Islet of Langerhans (tissue), 1 donor: ENCODE measurements at regions not wholly inside any gene's neighbourhood (a gene's known extent, or its start where the extent isn't known, plus 50 kb on each side); places are given as distances from the start of the nearest gene placed in this dataset.
"Not testable (repeated sequence)": the region's sequence is repeated elsewhere in the genome, so short reads cannot be mapped to it uniquely, and the experiment has no call there.

Experiments used
- FAIRE-seq: peaks from one replicate; lab custom pipeline; 2011; peaks lifted over from hg19 to GRCh38; lab: Jason Lieb, UNC

- FAIRE-seq = no peak
Measured at GRCh38 chr14:49946320-49947141, 53.6 kb downstream of the ARF6 start.

- FAIRE-seq = no peak
Measured at GRCh38 chr14:49947506-49947905, 54.6 kb downstream of the ARF6 start.

- FAIRE-seq = no peak
Measured at GRCh38 chr14:49950275-49951228, 57.7 kb downstream of the ARF6 start.

- FAIRE-seq = no peak
Measured at GRCh38 chr14:49951229-49951607, 58.3 kb downstream of the ARF6 start.

GRCh38 chr14:49951691-49952345 lies 58.9 kb downstream of the ARF6 start:
- FAIRE-seq = no peak

GRCh38 chr14:49953196-49953595 lies 60.3 kb downstream of the ARF6 start:
- no peak for FAIRE-seq

GRCh38 chr14:49954171-49954631 lies 61.3 kb downstream of the ARF6 start:
- FAIRE-seq = no peak

GRCh38 chr14:49955024-49955423 lies 62.1 kb downstream of the ARF6 start:
- FAIRE-seq = no peak

GRCh38 chr14:49957089-49957852 lies 64.4 kb downstream of the ARF6 start:
- no peak for FAIRE-seq

GRCh38 chr14:49959822-49960408 lies 67.0 kb downstream of the ARF6 start:
- FAIRE-seq = no peak

GRCh38 chr14:49960453-49960852 lies 67.6 kb downstream of the ARF6 start:
- no peak for FAIRE-seq

GRCh38 chr14:49961270-49962222 lies 68.7 kb downstream of the ARF6 start:
- no peak for FAIRE-seq

- FAIRE-seq = no peak
Measured at GRCh38 chr14:49962621-49963020, 69.7 kb downstream of the ARF6 start.

- FAIRE-seq = not testable (repeated sequence)
Measured at GRCh38 chr14:49965068-49965651, 72.3 kb downstream of the ARF6 start.

- FAIRE-seq = no peak
Measured at GRCh38 chr14:49966304-49966809, 73.5 kb downstream of the ARF6 start.

GRCh38 chr14:49966971-49967630 lies 74.2 kb downstream of the ARF6 start:
- FAIRE-seq = no peak

GRCh38 chr14:49969961-49970360 lies 77.1 kb downstream of the ARF6 start:
- FAIRE-seq = no peak

GRCh38 chr14:49970474-49971147 lies 77.7 kb downstream of the ARF6 start:
- no peak for FAIRE-seq
